ENCODE measurements at regions not wholly inside any gene's neighbourhood (a gene's known extent, or its start where the extent isn't known, plus 50 kb on each side); places are given as distances from the start of the nearest gene placed in this dataset.

DNA sequence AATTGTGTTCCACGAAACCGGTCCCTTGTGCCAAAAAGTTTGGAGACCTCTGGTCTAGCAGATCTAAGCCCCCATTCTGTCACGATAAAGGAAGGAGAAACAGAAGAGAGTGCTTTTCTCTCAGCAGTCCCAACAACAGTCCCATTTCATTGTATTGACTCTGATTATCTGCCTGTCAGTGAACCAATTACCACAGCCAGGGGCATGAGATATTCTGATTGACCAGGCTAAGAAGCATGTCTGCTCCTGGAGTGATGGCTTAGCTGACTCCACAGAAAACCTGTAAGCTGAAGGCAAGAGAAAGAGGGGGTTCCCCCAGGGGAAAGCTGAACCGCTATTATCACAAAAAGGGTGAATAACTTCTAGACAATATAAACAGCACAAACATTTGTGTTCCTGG is 765.4 kb downstream of the SORCS1 start:
- DNase-seq (ENCODE audit: low read depth) = no peak
- TF ChIP-seq, protein P1, sequence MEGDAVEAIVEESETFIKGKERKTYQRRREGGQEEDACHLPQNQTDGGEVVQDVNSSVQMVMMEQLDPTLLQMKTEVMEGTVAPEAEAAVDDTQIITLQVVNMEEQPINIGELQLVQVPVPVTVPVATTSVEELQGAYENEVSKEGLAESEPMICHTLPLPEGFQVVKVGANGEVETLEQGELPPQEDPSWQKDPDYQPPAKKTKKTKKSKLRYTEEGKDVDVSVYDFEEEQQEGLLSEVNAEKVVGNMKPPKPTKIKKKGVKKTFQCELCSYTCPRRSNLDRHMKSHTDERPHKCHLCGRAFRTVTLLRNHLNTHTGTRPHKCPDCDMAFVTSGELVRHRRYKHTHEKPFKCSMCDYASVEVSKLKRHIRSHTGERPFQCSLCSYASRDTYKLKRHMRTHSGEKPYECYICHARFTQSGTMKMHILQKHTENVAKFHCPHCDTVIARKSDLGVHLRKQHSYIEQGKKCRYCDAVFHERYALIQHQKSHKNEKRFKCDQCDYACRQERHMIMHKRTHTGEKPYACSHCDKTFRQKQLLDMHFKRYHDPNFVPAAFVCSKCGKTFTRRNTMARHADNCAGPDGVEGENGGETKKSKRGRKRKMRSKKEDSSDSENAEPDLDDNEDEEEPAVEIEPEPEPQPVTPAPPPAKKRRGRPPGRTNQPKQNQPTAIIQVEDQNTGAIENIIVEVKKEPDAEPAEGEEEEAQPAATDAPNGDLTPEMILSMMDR (conservative IDR thresholded peaks at IDR 0.05; ENCODE audit: low read depth, low read length) = no peak
- H3K4me3 ChIP-seq (ENCODE audit: low read length) = no peak overlapping the region

DNA sequence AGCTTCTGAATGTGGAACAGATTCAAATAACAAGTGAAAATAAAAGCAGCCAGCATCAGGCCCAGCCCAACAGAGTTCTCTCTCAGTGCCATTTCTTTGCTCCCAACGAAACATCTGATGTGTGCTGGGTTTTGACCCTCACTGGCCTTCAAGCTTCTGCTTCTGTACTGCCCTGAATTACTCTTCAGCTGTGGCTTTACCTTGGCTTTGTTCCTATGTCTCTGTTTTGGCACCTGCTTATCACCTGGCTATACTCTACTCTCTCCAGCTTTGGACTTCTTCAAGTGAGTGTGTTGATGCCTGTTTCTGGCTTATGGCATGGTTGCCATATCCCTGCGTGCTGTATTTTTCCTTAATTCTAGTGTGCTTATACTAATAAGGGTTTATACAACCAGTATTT is 768.3 kb downstream of the SORCS1 start:
- no peak for DNase-seq (ENCODE audit: low read depth)
- no peak overlapping the region for H3K4me3 ChIP-seq (ENCODE audit: low read length)
- TF ChIP-seq, protein P1 (conservative IDR thresholded peaks at IDR 0.05; ENCODE audit: low read depth, low read length) = no peak

DNA sequence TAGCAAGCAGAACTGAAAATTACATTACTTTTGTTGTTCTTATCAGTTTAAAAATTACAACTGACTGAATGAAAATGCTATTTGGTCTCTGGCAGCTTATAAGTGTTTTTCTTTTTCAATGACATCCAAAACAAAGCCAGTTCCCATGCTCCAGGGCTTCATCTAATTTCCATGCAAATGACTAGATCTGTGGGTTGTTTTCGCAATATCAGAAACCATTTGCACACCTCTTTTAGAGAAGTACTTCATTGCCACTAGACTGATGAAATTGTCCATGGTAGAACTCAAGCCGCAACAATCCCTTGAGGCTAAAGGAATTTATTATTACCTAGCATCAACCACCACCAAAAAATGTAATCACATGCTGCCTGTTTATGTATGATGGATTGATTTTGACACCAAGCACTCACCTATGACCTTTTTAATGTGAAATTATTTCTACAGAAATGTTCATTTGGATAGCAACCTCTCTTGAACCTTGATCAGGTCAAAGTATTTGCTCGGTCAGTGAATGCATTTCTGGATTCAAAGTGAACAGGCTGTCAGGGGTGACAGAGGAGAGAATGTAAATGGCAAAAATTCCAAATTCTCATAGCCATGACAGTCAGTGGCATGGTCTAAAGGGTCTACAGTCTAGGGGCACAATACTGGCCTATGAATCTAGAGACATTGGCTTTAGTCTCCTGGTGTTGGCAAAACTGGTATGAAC is 769.3 kb downstream of the SORCS1 start:
- no peak overlapping the region for H3K4me3 ChIP-seq (ENCODE audit: low read length)
- no peak for DNase-seq (ENCODE audit: low read depth)
- TF ChIP-seq, protein P1 (conservative IDR thresholded peaks at IDR 0.05; ENCODE audit: low read depth, low read length) = no peak

DNA sequence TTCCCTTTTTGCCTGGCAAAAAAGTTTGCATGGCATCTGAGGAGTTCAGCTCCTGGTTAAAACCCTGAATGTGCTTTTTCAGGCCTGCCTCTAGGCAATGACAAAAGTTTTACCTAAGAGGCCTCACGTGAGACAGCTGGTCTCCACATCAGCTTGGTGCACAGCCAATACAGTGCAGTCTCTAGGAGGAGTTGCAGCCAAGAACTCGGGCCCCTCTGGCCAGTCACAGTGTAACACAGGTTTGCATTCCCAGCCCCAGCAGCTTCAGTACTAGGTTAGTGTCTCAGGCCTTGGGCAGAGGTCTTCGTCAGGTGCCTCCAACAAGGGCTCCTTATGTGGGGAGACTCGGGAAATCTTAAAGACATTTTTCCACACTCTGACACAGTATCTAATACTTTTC is 771.7 kb downstream of the SORCS1 start:
- DNase-seq (ENCODE audit: low read depth) = no peak
- no peak overlapping the region for H3K4me3 ChIP-seq (ENCODE audit: low read length)
- TF ChIP-seq, protein P1 (conservative IDR thresholded peaks at IDR 0.05; ENCODE audit: low read depth, low read length) = no peak

DNA sequence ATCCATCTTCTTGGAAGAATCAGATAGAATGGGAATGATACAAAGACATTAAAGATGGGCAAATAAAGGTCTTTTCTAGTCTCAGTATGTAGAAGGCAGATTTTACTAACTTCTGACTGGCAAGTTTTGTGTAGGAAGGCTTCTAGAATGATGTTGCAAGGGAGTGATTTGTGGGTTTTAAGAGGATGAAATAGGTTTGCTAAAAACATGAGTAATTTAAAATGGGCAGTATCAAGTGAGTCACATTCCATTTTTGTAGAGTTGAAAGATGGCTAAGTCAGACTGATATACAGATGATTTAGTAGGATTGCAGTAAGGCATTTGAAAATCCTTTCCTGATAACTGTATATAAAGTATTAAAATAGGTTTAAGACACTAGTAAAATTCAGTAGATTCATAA is 777.4 kb downstream of the SORCS1 start:
- no peak overlapping the region for H3K4me3 ChIP-seq (ENCODE audit: low read length)
- DNase-seq (ENCODE audit: low read depth) = no peak
- TF ChIP-seq, protein P1 (conservative IDR thresholded peaks at IDR 0.05; ENCODE audit: low read depth, low read length) = no peak

DNA sequence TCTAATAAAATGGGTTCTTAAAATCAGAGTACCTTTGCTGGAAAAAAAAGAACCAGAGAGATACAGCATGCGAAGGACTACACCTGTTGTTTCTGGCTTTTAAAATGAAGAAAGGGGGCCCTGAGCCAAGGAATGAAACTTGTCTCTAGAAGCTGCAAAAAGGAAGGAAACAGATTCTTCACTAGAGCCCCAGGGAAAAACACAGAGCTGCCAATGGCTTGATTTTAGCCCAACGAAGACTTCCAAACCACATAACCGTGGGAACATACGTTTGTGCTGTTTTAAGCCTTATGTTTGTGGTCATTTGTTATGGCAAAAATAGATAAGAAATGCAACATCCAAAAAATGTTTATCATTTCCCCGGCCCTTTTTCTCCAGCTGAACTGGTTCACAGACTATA is 780.0 kb downstream of the SORCS1 start:
- no peak overlapping the region for H3K4me3 ChIP-seq (ENCODE audit: low read length)
- no peak for DNase-seq (ENCODE audit: low read depth)
- TF ChIP-seq, protein P1 (conservative IDR thresholded peaks at IDR 0.05; ENCODE audit: low read depth, low read length) = no peak

DNA sequence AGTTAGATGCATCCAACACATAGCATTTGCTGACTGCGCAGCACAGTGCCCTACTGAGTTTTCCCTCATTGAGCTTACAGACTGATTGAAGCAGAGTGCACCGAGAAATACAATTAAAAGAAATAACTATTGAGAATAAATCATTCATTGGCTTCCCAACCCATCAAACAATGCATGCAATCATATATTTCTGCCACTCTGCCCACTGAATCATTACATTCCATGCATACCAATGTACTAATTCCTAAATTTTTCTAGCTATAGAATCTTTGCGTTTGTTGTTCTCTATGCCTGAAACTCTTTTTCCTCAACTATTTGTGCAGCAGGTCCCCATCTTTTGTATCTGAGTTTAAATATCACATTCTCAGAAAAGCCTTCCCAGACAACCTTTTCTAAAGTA is 783.8 kb downstream of the SORCS1 start:
- TF ChIP-seq, protein P1 (conservative IDR thresholded peaks at IDR 0.05; ENCODE audit: low read depth, low read length) = no peak
- DNase-seq (ENCODE audit: low read depth) = no peak
- no peak overlapping the region for H3K4me3 ChIP-seq (ENCODE audit: low read length)

All from retinal pigment epithelial cell (primary cell).